NCI-H345 treated with DMSO at 0.1 percent for 48 hours (cell line): ENCODE measurements at regions not wholly inside any gene's neighbourhood (a gene's known extent, or its start where the extent isn't known, plus 50 kb on each side); places are given as distances from the start of the nearest gene placed in this dataset.
"Not testable (repeated sequence)": the region's sequence is repeated elsewhere in the genome, so short reads cannot be mapped to it uniquely, and the experiment has no call there.

ENCODE experiments used
- DNase-seq: peaks from one replicate; lab custom pipeline; 2025; ENCODE audit not compliant: unreplicated experiment; lab: John Stamatoyannopoulos, UW

DNA sequence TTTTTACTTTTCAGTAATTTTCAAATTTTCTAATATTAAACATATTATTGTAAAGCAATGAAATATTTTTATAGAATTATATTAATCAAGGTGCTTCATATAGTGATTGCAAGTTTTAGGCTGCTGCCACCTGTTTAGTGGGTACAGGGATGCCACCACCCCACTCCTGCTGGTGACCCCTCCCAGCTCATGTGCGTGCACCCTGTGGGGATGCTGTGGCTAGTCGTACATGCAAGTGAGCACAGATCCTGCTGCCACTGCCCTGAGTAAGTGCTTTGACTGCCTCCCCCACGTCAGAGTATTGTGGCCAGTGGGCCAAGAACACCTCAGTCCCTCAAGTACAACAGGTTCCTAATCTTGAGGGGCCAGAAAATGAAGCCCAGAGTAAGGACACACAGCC, 320.1 kb upstream of the DDI1 start:
- DNase-seq = no peak

DNA sequence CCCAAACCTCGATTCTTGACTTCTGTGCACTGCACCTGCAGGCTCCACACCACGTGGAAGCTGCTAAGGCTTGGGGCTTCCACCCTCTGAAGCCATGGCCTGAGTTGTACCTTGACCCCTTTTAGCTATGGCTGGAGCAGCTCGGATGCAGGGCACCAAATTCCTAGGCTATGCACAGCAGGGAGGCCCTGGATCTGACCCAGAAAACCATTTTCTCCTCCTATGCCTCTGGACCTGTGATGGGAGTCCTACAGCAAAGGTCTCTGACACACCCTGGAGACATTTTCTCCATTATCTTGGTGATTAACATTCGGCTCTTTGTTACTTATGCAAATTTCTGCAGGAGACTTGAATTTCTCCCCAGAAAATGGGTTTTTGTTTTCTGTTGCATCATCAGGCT, 309.2 kb upstream of the DDI1 start:
- DNase-seq = no peak

DNA sequence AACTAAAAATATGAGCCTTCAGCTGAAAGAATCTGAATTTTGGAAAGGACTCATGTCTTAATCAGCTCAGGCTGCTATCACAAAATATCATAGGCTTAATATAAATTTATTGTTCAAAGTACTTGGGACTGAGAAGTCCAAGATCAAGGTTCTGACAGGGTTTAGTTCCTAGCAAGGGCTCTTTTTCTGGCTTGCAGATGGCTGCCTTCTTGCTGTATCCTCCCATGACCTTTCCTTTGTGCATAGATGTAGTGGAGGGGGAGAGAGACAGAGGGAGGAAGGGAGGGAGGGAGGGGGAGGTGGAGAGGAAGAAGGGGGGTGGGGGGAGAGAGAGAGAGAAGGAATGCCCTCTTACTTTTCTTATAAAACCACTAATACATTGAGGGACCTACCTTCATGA, 306.8 kb upstream of the DDI1 start:
- no peak for DNase-seq

DNA sequence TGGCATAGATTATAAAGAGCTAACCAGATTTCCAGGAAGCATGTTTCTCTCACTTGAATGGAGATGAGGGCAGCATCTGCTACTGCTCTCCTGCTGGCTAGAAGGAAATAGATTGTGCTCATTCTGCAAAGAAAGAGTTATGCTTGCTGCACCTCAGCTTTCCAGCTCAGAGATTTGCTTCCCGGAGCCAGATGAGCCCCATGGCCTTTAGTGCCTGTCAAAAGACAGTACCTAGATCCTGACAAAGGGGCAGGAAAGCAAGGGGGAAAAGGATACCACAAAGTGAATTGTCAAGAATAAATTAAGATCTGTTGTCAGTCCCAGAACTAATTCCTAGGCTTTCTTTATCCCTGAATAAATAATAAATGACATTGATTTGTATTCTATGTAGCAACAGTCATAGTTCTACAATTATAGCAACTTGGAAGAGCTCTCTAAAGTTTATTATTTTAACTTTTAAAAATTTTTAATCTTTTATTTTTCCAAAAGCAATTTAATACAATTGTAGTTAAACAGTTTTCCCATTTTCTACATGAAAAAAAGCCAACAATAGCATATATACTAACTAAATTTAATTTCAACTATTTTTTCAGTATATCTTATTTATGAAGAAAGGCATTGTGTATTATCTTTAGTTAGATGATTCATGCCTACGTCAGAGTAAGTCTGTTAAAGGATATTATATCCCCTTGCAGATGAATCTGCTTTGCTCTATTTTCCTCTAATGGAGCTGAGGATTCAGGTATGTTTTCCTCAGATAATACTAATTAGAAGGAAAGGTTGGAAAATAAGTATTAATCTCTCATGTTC, 306.1 kb upstream of the DDI1 start:
- DNase-seq = no peak

DNA sequence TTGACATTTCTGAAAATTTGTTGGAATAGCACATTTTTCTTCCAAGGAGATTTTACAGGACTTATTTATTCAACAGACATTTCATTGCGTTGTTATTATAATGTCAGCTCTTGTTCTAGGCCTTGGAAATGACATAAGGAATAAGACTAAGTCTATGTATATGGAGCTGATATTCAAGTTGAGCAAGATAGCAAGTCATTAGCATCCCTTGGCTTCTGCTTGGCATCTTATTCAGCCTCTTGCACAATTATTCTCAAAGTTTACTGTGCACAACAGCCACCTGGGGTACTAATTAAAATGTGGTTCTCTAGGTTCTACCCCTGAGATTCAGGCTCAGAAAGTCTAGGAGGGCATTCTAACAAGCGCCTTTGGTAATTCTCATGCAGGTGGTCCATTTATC, 304.8 kb upstream of the DDI1 start:
- DNase-seq = no peak

DNA sequence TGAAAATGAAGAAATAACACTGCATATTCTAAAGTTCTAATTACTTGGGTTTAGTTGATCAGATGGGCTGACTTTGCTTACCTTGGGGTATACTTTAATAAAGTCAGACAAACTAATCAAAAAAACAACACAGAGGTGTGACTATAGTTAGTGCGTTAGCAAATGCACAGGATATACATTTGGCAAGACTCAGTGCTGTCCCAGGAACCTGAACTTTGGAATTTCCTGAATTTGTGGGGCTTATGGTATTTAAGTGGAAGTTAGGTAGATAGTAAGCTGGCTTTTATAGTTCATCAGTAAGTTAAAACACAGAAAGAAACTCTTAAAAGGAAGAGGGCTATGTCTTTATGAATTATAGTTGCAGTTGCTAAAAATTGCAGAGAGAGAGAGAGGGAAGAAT, 302.6 kb upstream of the DDI1 start:
- DNase-seq = no peak

DNA sequence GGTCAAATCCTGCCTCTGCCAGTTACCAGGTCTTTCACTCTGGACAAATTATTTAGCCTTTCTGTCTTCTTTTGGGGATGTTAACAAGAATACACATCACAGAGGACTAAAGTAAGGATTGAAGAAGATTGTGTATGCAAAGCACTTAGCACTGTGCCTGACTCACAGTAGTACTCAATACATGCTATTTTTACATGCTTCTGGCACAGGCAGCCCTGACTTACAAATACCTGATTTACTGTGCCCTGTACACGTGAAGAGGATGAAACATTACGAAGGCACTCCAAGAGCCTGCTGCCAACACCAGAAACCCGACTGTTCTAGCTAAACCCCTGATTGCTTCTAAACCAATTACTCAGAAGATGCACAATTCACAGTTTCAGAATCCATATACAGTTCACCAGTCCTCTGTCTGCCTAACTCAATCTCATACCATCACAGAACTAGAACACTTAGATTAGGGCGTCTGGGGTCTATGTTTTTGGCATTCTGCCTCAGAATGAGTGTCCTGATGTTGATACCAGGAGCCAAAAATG, 300.9 kb upstream of the DDI1 start:
- no peak for DNase-seq

DNA sequence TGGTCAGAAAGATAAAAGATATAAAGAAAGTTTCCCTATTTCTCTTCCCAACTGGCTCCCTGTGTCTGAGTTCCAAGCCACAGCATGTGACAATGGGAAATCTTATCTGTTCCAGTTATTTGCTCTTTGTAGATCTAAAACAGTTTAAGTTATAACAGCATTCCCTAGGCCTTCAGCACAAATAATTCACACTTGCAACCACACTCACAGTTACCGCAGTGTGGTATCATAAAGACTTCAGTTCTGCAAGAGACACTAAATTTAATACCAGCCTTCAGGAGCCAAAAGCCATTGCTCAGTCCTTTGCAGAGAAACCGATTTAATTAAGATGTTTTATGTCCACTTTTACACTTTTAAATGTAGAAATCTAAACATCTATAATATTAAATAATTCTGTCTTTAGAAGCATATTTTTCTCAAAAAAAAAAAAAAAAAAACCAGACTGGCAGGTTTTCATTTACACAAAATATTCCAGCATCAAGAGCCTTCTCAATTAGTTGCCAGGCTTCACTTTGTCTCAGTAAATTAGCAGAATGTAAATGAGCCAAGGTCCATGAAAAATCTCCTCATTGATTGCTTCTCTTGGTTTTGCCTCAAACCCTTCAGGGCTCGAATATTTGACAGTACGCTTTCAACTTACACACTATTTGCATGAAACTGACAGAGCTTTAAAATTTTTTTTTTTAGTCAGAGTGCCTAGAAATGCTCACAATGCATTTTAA, 300.0 kb upstream of the DDI1 start:
- DNase-seq = no peak

DNA sequence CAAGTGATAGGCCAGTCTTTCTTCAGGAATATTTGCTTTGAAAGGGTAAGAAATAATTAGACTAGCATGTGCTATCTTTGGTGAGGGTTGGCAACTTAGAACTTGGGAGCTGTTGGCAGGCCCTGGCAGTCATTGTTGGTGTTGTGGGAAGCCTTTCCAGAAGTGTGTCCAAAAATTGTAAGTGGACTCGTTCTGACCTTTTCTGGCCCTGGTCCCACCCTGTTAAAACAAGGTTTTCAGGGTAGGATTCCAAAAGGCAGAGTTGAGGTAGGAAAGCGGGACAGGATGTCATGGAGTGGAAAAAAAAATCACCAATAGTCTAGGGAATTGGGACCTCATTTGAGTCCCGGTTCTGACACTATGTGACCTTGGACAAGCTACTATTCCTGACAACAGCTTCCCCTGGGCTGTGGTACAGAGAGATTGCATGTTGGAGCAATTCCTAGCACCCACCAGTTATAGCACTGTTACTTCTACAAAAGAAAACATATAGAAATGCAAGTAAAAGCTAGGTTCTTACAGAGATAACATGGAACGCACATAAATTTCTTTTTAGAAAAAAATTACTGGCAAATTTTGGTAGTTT, 299.3 kb upstream of the DDI1 start:
- no peak for DNase-seq

DNA sequence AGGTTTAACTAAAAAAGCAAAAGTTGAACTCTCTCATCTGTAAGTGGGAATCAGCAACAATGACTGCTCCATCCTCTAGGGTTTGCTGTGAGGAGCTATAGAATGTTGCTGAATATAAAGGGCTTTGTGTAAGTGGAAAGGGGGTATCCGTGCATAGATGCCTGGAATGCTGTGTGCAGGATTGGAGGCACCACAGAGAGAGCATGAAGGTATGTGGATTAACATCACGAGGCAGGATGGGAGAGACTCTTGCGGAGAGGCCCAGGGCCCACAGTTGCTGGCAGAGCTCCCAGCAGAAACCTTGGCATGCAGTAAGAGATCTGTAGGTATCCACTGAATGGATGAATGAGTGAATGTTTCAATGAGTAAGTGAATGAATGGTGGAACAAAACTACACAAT, 298.7 kb upstream of the DDI1 start:
- DNase-seq = no peak

DNA sequence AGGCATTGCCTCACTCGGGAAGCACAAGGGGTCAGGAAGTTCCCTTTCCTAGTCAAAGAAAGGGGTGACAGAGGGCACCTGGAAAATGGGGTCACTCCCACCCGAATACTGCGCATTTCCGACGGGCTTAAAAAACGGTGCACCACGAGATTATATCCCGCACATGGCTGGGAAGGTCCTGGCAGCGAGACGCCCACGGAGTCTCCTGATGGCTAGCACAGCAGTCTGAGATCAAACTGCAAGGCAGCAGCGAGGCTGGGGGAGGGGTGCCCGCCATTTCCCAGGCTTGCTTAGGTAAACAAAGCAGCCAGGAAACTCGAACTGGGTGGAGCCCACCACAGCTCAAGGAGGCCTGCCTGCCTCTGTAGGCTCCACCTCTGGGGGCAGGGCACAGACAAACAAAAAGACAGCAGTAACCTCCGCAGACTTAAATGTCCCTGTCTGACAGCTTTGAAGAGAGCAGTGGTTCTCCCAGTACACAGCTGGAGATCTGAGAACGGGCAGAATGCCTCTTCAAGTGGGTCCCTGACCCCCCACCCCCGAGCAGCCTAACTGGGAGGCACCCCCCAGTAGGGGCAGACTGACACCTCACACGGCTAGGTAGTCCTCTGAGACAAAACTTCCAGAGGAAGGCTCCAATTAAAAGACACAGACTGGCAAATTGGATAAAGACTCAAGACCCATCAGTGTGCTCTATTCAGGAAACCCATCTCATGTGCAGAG, 297.2 kb upstream of the DDI1 start:
- DNase-seq = not testable (repeated sequence)

DNA sequence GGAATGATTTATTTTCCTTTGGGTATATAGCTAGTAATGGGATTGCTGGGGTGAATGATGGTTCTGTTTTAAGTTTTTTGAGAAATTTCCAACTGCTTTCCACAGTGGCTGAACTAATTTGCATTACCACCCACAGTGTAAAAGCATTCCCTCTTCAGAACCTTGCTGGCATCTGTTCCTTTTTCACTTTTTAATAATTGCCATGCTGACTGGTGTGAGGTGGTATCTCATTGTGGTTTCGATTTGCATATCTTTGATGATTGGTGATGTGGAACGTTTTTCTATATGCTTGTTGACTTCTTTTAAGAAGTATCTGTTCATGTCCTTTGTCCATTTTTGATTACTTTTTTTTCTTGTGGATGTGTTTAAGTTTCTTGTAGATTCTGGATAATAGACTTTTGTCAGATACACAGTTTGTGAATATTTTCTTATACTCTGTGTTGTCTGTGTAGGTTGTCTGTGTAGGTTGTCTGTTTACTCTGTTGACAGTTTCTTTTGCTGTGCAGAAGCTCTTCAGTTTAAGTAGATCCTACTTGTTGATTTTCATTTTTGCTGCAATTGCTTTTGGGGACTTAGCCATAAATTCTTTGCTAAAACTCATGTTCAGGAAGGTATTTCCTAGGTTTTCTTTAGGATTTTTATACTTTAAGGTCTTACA, 291.8 kb upstream of the DDI1 start:
- DNase-seq = no peak

DNA sequence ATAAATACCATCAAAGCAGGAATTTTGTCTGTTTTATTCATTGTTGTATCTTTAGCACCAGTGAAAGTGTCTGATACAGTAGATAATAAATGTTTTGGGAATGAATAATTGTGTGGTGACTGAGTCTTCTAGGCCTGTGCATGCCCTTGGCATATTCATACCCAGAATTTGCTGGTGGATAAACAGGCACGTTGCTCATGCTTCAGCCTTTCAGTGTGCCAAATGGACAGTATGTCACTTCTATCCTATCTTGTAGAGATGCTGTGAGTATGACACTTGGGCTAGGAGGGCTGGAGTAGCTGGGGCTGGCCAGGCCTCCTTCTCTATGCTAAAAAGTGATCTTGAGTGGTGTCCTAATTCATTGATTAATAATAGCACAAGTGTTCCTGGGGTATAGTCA, 287.3 kb upstream of the DDI1 start:
- DNase-seq = no peak

DNA sequence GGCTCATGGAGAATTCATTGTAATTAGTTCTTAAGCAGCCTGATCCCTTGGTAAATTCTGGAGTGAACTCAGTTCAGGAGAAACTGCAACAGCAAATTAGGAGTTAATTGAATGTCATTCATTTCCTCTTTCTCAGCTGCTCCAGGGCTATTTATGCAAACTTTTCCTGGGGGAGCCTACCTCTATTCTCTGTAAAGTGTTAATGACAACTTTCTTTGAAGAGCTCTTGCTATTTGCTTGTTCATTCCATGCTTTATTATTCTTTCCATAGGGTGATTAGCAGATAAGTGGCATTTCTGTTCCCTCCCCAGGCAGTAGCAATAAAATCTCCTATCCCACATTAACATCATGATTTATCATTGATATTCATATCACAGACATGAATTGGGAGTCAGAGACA, 267.6 kb upstream of the DDI1 start:
- DNase-seq = no peak

DNA sequence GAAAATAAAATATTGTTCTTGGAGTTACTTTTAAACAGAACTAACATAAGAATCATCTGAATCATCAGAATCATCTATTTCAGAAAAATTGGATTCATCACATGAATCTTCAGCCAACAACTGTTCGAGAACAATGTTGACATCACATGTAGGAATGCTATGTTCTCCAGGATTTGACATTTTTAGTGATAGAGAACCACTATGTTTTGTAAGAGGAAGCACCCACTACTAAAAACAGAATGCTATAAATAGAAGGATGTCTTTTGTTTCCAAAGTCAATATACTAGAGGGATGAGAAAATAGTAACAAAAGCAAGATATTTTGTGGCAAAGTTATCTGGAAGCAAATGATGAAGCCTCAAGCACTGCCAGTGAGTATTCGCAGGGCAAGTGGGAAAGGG, 263.4 kb upstream of the DDI1 start:
- DNase-seq = no peak

DNA sequence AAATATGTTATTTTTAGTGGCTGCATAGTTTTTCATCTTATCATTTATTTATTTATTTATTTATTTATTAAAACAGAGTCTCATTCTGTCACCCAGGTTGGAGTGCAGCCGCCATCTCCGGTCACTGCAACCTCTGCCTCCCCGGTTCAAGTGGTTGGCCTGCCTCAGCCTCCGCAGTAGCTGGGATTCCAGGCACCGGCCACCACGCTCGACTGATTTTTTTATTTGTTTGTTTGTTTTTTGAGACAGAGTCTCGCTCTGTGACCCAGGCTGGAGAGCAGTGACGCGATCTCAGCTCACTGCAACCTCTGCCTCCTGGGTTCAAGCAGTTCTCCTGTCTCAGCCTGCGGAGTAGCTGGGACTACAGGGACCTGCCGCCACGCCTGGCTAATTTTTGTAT, 262.9 kb upstream of the DDI1 start:
- DNase-seq = no peak

DNA sequence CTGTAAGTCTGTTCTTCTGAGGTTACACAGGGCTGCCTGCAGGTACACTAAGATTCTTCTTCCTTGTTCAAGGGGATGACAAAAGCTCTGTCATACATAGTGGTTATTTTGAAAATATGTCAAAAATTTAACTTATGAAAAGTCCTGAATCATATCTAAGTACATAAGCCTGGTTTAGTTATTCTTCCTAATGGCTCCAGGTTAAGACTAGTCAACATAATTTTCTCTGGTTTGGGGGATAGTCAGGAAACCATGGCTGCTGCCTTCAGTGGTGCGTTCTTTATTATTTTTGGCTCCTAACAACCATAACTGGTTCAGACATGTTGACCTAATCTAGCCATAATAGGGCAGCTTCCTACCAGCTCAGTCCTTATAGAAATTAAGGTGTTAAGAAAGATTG, 257.4 kb upstream of the DDI1 start:
- no peak for DNase-seq

DNA sequence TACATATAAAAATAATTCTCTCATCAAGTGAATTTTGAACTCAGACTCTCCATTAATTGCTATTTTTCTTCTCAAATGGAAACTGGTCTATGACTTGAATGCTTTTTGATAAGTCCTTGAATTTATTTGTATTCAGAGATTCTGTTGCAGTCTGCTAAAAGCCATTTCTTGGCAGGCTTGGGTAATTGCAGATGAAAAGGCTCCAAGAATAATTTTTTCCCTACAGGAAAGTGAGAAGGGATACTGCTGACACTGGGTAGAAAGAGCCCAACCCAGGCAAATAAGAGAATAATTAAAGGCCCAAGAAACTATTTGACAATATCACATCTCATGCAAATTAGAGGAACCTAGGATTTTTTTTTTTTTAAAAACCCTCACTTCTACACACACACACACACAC, 246.5 kb upstream of the DDI1 start:
- DNase-seq = no peak

DNA sequence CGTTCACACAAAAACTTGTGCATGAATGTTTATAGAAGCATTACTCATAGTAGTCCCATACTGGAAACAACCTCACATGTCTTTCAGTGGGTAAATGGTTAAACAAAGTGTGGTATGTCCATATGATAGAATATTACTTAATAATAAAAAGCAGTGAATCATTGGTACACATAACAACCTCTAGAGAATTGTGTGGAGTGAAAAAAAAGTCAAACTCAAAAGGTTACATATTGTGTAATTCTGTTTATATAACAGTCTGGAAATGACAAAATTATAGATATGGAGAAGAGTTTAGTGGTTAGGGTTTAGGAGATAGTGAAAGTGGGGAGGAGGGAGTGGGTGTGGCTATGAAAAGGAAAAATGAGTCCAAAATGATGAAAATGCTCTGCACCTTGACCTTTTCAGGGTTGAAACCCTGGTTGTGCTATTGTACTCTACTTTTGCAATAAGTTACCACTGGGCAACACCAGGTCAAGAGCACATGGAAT, 243.4 kb upstream of the DDI1 start:
- no peak for DNase-seq

DNA sequence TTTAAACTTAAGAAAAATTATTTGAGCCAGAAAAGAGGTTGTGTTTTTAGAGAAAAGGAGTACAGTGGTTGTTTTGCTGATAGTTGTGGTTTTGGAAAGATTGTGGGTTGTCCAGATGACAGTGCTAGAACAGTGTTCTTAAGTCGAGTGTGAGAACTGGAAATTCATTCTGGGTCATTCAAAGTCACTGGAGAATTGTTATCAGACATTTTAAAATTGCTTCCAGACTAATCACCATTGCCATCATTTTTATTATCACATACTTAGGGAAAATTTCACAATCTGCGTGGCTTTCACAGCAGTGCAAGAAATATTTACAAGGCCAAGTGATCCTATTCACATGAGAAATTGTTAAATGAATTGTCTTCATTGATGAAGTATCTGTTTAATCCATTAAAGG, 242.2 kb upstream of the DDI1 start:
- no peak for DNase-seq

DNA sequence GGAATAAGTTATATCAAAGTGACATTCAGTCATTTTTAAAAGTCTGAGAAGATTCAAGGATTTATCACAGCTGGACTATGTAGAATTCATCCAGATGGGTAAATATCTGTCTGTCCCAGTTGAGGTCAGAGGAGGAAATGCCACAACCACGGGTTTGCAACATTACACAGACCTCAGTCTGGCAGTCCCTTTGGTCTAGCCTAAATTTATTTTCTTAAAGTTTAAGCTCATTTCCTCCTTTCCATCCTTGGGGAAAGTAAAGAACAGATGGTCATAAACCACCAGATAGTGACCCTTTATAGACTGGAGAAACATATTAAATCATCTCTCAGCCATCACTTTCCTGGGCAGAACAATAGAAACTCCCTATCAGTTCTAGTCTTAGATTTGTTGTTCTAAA, 238.4 kb upstream of the DDI1 start:
- DNase-seq = no peak
